Glomerular visceral epithelial cell (primary cell): ENCODE measurements at regions not wholly inside any gene's neighbourhood (a gene's known extent, or its start where the extent isn't known, plus 50 kb on each side); places are given as distances from the start of the nearest gene placed in this dataset.

ENCODE experiments used
- DNase-seq: peaks from one replicate; pipeline ENCODE4 v3.0.0-alpha.2; 2016; ENCODE audit errors: extremely low spot score

GRCh38 chr18:72368308-72368707 is 175.8 kb downstream of the CBLN2 start:
- no peak for DNase-seq

GRCh38 chr18:72360634-72361033 is 183.5 kb downstream of the CBLN2 start:
- no peak for DNase-seq

- no peak for DNase-seq
These were observed 201.2 kb downstream of the CBLN2 start for GRCh38 chr18:72342933-72343332.

- no peak for DNase-seq
These were observed 204.2 kb downstream of the CBLN2 start for GRCh38 chr18:72339976-72340375.

- DNase-seq: no peak
These were observed 207.4 kb downstream of the CBLN2 start for GRCh38 chr18:72336786-72337185.

GRCh38 chr18:72329533-72329932 is 214.6 kb downstream of the CBLN2 start:
- DNase-seq: no peak

- DNase-seq: no peak
These were observed 218.8 kb downstream of the CBLN2 start for GRCh38 chr18:72325307-72325706.

- no peak for DNase-seq
These were observed 219.5 kb downstream of the CBLN2 start for GRCh38 chr18:72324677-72325076.

GRCh38 chr18:72316497-72316896 is 227.6 kb downstream of the CBLN2 start:
- DNase-seq: no peak

GRCh38 chr18:72283148-72283925 is 260.8 kb downstream of the CBLN2 start:
- DNase-seq: no peak

- DNase-seq: no peak
These were observed 271.1 kb downstream of the CBLN2 start for GRCh38 chr18:72273025-72273424.

GRCh38 chr18:72261590-72261989 is 282.6 kb downstream of the CBLN2 start:
- peak; percentile 1 for DNase-seq

GRCh38 chr18:72246076-72246475 is 298.1 kb downstream of the CBLN2 start:
- DNase-seq: no peak

- DNase-seq: no peak
These were observed 308.7 kb downstream of the CBLN2 start for GRCh38 chr18:72235422-72235821.

- no peak for DNase-seq
These were observed 311.0 kb downstream of the CBLN2 start for GRCh38 chr18:72233106-72233505.

GRCh38 chr18:72232644-72233043 is 311.5 kb downstream of the CBLN2 start:
- DNase-seq: peak; percentile 28

- no peak for DNase-seq
These were observed 318.2 kb downstream of the CBLN2 start for GRCh38 chr18:72225958-72226357.

GRCh38 chr18:72223733-72224132 is 320.4 kb downstream of the CBLN2 start:
- no peak for DNase-seq

GRCh38 chr18:72208920-72209676 is 335.0 kb downstream of the CBLN2 start:
- no peak for DNase-seq

GRCh38 chr18:72207280-72207679 is 336.9 kb downstream of the CBLN2 start:
- DNase-seq: no peak

GRCh38 chr18:72206814-72207213 is 337.3 kb downstream of the CBLN2 start:
- no peak for DNase-seq

GRCh38 chr18:72201032-72201431 is 343.1 kb downstream of the CBLN2 start:
- no peak for DNase-seq

GRCh38 chr18:72197591-72197990 is 346.6 kb downstream of the CBLN2 start:
- DNase-seq: no peak
